ENCODE measurements at regions not wholly inside any gene's neighbourhood (a gene's known extent, or its start where the extent isn't known, plus 50 kb on each side); places are given as distances from the start of the nearest gene placed in this dataset.

DNA sequence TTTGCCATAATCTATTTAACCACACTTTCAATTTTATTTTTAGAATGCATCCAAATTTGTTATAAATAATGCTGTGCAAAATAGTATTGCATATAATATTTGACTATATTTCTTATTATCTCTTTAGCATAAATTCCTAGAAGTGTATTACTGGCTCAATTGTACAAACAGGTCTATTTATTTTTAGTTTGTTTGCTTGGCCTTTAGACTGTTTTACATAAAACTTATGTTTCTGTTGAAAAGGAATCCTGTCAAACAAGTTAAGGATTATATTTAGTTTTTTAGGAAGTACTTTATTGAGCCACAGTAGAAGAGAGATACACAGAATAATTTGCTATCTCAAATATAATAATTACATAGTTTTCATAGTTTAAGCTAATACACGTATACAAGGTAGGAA, 413.8 kb downstream of the GBA3 start:
- 38 to 70% methylated on average over 1 of the region's 1 CpG for WGBS, 2 donors (ENCODE audit: low coverage in 1 of 2)
- TF ChIP-seq, protein P1, sequence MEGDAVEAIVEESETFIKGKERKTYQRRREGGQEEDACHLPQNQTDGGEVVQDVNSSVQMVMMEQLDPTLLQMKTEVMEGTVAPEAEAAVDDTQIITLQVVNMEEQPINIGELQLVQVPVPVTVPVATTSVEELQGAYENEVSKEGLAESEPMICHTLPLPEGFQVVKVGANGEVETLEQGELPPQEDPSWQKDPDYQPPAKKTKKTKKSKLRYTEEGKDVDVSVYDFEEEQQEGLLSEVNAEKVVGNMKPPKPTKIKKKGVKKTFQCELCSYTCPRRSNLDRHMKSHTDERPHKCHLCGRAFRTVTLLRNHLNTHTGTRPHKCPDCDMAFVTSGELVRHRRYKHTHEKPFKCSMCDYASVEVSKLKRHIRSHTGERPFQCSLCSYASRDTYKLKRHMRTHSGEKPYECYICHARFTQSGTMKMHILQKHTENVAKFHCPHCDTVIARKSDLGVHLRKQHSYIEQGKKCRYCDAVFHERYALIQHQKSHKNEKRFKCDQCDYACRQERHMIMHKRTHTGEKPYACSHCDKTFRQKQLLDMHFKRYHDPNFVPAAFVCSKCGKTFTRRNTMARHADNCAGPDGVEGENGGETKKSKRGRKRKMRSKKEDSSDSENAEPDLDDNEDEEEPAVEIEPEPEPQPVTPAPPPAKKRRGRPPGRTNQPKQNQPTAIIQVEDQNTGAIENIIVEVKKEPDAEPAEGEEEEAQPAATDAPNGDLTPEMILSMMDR (IDR thresholded peaks at IDR 0.05): no peak
- no peak for TF ChIP-seq POLR2A (IDR thresholded peaks at IDR 0.05)
- TF ChIP-seq POLR2AphosphoS5 (IDR thresholded peaks at IDR 0.05): no peak
- no peak for TF ChIP-seq EP300 (IDR thresholded peaks at IDR 0.05; ENCODE audit: low read depth)
- Histone ChIP-seq H3K27me3 (no peaks in the 10 kb centered on the region), H3K4me3 (no peak overlapping the region), H3K9me3 (no peaks in the 10 kb centered on the region), H3K4me1 (no peaks in the 10 kb centered on the region), H3K36me3 (no peaks in the 10 kb centered on the region), H3K27ac (no peak overlapping the region)
- in situ Hi-C loops (cut with MboI; ENCODE audit: low pct_ligation_motif_present in 1 of 4, low pct_unique_long_range_greater_than_20kb in 1 of 4, low sequenced_read_pairs in 3 of 4) (no loop called here), intact Hi-C loops (cut with DNase I; ENCODE audit: low total_unique reads) (no loop called here)
- no peak for DNase-seq

DNA sequence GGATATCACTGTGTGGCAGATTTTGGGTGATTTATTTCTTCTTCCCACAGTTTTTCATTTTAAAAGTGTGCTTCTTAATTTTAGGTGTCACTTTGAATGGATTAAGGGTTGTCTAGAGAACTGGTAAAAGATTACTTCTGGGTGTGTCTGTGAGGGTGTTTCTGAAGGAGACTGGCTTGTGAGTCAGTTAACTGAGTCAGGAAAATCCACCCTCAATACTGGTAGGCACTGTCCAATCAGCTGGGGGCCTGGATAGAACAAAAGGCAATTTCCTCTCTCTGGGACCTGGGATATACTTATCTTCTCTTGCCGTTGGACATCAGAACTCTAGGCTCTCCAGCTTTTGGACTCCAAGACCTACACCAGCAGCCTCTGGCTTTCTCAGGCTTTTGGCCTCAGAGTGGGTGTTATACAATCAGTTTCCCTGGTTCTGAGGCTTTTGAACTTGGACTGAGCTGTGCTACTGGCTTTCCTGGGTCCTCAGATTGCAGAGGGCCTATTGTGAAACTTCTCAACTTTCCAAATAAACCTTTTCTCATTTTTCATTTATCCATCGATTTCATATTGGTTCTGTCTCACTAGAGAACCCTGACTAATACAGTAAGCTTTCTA, 413.1 kb downstream of the GBA3 start:
- H3K36me3 ChIP-seq: no peaks in the 10 kb centered on the region
- H3K9me3 ChIP-seq: no peaks in the 10 kb centered on the region
- in situ Hi-C loops (cut with MboI; ENCODE audit: low pct_ligation_motif_present in 1 of 4, low pct_unique_long_range_greater_than_20kb in 1 of 4, low sequenced_read_pairs in 3 of 4): no loop called here
- 71 to 80% methylated on average over 1 to 2 of the region's 2 CpGs for WGBS, 2 donors (ENCODE audit: low coverage in 1 of 2)
- intact Hi-C loops (cut with DNase I; ENCODE audit: low total_unique reads): no loop called here
- no peak overlapping the region for H3K4me3 ChIP-seq
- no peak overlapping the region for H3K27ac ChIP-seq
- TF ChIP-seq POLR2A (IDR thresholded peaks at IDR 0.05) (no peak), EP300 (IDR thresholded peaks at IDR 0.05; ENCODE audit: low read depth) (no peak), POLR2AphosphoS5 (IDR thresholded peaks at IDR 0.05) (no peak)
- TF ChIP-seq, protein P1 (IDR thresholded peaks at IDR 0.05): no peak
- no peaks in the 10 kb centered on the region for H3K4me1 ChIP-seq
- DNase-seq: no peak
- H3K27me3 ChIP-seq: no peaks in the 10 kb centered on the region

DNA sequence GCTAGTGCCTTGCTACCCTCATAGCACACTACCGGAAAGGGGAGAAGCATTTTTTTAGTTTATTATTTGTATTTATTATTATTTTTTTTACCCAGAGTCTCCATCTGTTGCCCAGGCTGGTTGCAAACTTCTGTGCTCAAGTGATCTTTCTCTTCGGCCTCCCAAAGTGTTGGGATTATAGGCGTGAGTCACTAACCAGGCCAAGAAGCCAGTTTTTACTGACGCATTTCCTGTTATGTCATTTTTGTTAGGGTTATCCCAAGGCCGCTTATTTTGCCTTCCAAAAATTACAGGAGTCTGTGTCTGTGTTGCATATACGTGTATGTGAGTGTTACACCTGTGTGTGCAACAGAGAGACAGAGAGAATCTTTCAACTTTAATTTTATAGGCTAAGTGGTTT, 404.5 kb downstream of the GBA3 start:
- intact Hi-C loops (cut with DNase I; ENCODE audit: low total_unique reads): no loop called here
- WGBS, 2 donors (ENCODE audit: low coverage in 1 of 2): 76 to 84% methylated on average over 5 to 6 of the region's 6 CpGs
- no peaks in the 10 kb centered on the region for H3K4me1 ChIP-seq
- in situ Hi-C loops (cut with MboI; ENCODE audit: low pct_ligation_motif_present in 1 of 4, low pct_unique_long_range_greater_than_20kb in 1 of 4, low sequenced_read_pairs in 3 of 4): no loop called here
- H3K27me3 ChIP-seq: no peaks in the 10 kb centered on the region
- TF ChIP-seq POLR2AphosphoS5 (IDR thresholded peaks at IDR 0.05) (no peak), POLR2A (IDR thresholded peaks at IDR 0.05) (no peak), EP300 (IDR thresholded peaks at IDR 0.05; ENCODE audit: low read depth) (no peak)
- TF ChIP-seq, protein P1 (IDR thresholded peaks at IDR 0.05): no peak
- no peaks in the 10 kb centered on the region for H3K9me3 ChIP-seq
- no peaks in the 10 kb centered on the region for H3K36me3 ChIP-seq
- no peak overlapping the region for H3K27ac ChIP-seq
- no peak for DNase-seq
- no peak overlapping the region for H3K4me3 ChIP-seq

DNA sequence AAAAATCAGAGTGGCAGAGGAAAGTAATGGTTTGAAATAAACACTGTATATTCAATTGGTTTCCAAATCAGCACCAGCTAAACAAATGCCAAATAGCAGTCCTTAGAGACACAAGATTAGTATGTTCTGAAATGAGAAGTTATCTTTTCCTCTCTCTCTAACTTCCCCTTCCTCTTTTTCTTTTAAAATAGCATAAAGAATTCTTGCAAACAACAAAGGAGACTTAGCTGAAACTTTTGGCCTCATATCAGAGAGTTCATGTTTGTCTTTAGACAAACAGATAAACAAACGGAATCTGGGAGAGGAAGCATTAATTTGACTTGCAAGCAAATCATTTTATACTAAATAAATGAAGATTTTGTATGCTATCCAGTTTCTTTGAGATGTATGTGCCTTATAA, 399.0 kb downstream of the GBA3 start:
- no peak for TF ChIP-seq POLR2A (IDR thresholded peaks at IDR 0.05)
- TF ChIP-seq EP300 (IDR thresholded peaks at IDR 0.05; ENCODE audit: low read depth): no peak
- TF ChIP-seq, protein P1 (IDR thresholded peaks at IDR 0.05): no peak
- no peak for TF ChIP-seq POLR2AphosphoS5 (IDR thresholded peaks at IDR 0.05)
- Histone ChIP-seq H3K4me3 (no peak overlapping the region), H3K27ac (no peak overlapping the region), H3K27me3 (no peaks in the 10 kb centered on the region), H3K36me3 (no peaks in the 10 kb centered on the region), H3K4me1 (no peaks in the 10 kb centered on the region), H3K9me3 (no peaks in the 10 kb centered on the region)
- no peak for DNase-seq
- intact Hi-C loops (cut with DNase I; ENCODE audit: low total_unique reads): no loop called here
- in situ Hi-C loops (cut with MboI; ENCODE audit: low pct_ligation_motif_present in 1 of 4, low pct_unique_long_range_greater_than_20kb in 1 of 4, low sequenced_read_pairs in 3 of 4): no loop called here
- WGBS, 2 donors (ENCODE audit: low coverage in 1 of 2): 33 to 38% methylated on average over 1 of the region's 1 CpG

All from transverse colon (tissue), 4 donors.